ENCODE measurements at regions not wholly inside any gene's neighbourhood (a gene's known extent, or its start where the extent isn't known, plus 50 kb on each side); places are given as distances from the start of the nearest gene placed in this dataset.
"Not testable (repeated sequence)": the region's sequence is repeated elsewhere in the genome, so short reads cannot be mapped to it uniquely, and the experiment has no call there.

GRCh38 chr5:130762031-130762430 lies 403.0 kb downstream of the HINT1 start:
- no peak overlapping the region for H3K27ac ChIP-seq
- no peak for TF ChIP-seq POLR2A (IDR thresholded peaks at IDR 0.05)
- no peaks in the 10 kb centered on the region for H3K4me1 ChIP-seq
- H3K36me3 ChIP-seq = no peaks in the 10 kb centered on the region
- no peaks in the 10 kb centered on the region for H3K9me3 ChIP-seq
- H3K4me3 ChIP-seq = no peak overlapping the region
- no peak for DNase-seq
- no peaks in the 10 kb centered on the region for H3K27me3 ChIP-seq

DNA sequence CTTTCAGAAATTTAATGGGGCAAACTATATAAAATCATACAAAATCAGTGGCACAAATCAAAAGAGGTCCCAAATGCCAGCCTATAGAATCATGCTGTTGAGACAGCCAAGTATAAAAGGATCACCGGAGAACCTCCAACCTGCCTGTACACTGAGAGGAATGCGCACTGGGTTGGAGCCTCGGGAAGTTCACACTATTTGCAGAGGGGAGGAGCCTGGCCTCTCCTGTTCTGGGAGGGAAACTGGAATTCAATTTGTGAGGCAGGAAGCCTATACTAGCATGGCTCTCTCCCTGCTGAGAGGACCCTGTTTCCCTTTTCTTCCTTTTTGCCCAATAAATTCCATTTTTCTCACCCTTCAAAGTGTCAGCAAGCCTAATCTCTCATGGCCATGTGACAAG lies 406.0 kb downstream of the HINT1 start:
- TF ChIP-seq CTCF (IDR thresholded peaks at IDR 0.05) (no peak), POLR2A (IDR thresholded peaks at IDR 0.05) (no peak)
- no peak for DNase-seq

DNA sequence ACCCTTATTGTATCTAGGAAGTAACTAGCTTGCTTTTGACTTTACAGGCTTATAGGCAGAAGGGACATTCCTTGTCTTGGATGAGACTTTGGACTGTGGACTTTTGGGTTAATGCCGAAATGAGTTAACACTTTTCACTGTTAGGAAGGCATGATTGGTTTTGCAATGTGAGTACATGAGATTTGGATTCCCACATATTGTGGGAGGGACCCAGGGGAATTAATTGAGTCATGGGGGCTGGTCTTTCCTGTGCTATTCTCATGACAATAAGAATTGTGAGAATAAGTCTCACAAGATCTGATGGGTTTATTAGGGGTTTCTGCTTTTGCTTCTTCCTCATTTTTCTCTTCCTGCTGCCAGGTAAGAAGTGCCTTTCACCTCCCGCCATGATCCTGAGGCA lies 417.5 kb downstream of the HINT1 start:
- H3K27me3 ChIP-seq = no peaks in the 10 kb centered on the region
- no peak overlapping the region for H3K27ac ChIP-seq
- H3K4me1 ChIP-seq = no peaks in the 10 kb centered on the region
- H3K9me3 ChIP-seq = peaks cover 0 to 3% (median 0%) of the 10 kb centered on the region in 4 donors
- no peak for TF ChIP-seq CTCF (IDR thresholded peaks at IDR 0.05)
- TF ChIP-seq POLR2A (IDR thresholded peaks at IDR 0.05) = no peak
- H3K4me3 ChIP-seq = no peak overlapping the region
- no peak for DNase-seq
- no peaks in the 10 kb centered on the region for H3K36me3 ChIP-seq

More for the DNA sequence above, 406.0 kb downstream of the HINT1 start:
- no peak overlapping the region for H3K27ac ChIP-seq
- H3K27me3 ChIP-seq = no peaks in the 10 kb centered on the region
- H3K9me3 ChIP-seq = no peaks in the 10 kb centered on the region
- no peak overlapping the region for H3K4me3 ChIP-seq
- H3K4me1 ChIP-seq = no peaks in the 10 kb centered on the region
- no peaks in the 10 kb centered on the region for H3K36me3 ChIP-seq

GRCh38 chr5:130746641-130747040 lies 418.4 kb downstream of the HINT1 start:
- not testable (repeated sequence) for H3K4me3 ChIP-seq, H3K9me3 ChIP-seq, H3K27me3 ChIP-seq, H3K36me3 ChIP-seq, H3K27ac ChIP-seq, H3K4me1 ChIP-seq, DNase-seq

DNA sequence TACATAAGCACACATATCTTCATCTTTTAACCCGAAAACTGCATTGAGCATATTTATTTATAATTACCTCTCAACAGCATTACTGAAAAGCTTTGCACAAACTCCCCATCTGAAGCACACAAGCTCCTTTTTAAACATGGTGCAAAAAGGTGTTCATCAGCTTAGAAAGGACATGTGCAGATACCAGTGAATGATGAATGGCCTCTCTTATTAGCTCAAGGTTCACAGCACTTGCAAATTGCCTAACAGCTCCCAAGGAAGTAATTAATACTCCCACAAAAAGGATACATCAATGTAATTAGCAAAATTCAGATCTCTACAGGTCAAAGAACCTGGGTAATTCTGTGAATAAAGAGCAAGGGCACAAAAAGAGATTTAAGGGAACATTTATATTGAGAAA lies 422.0 kb downstream of the HINT1 start:
- no peak overlapping the region for H3K4me3 ChIP-seq
- no peaks in the 10 kb centered on the region for H3K36me3 ChIP-seq
- H3K27me3 ChIP-seq = no peaks in the 10 kb centered on the region
- no peak for DNase-seq
- no peaks in the 10 kb centered on the region for H3K4me1 ChIP-seq
- TF ChIP-seq POLR2A (IDR thresholded peaks at IDR 0.05) (no peak), CTCF (IDR thresholded peaks at IDR 0.05) (no peak)
- no peak overlapping the region for H3K27ac ChIP-seq
- peaks cover 0 to 5% (median 1%) of the 10 kb centered on the region in 4 donors for H3K9me3 ChIP-seq

DNA sequence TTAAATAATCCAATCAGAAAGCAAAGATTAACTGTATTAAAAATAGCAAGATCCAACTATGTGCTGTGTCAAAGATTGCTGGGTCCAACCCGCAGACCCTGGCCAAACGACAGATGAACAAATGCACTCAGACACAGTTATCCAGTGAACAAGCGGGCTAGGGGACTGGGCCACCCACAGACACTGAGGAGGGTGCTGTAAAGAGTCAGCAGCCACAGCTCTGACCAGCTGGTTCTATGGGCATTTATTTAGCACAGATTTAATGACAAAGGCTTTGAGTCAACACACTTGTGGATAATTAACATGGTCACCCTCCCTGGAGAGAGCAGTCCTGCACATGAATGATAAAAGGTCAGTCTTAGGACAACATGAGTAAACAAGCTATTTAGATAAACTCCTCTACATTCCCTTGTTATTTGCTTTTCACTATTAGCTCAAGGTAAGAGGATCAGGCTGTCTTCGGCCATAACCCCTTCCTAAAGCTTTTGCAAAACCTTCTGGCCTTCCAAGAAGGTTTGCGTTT lies 424.9 kb downstream of the HINT1 start:
- TF ChIP-seq POLR2A (IDR thresholded peaks at IDR 0.05) (no peak), CTCF (IDR thresholded peaks at IDR 0.05) (no peak)
- Histone ChIP-seq H3K27me3 (no peaks in the 10 kb centered on the region), H3K4me1 (no peaks in the 10 kb centered on the region), H3K4me3 (no peak overlapping the region), H3K27ac (no peak overlapping the region), H3K36me3 (no peaks in the 10 kb centered on the region), H3K9me3 (peaks cover 0 to 5% (median 0%) of the 10 kb centered on the region in 4 donors)
- DNase-seq = no peak

GRCh38 chr5:130731839-130732238 lies 433.2 kb downstream of the HINT1 start:
- no peaks in the 10 kb centered on the region for H3K4me1 ChIP-seq
- no peak overlapping the region for H3K27ac ChIP-seq
- no peak for TF ChIP-seq POLR2A (IDR thresholded peaks at IDR 0.05)
- TF ChIP-seq CTCF (IDR thresholded peaks at IDR 0.05) = no peak
- no peak for DNase-seq
- H3K36me3 ChIP-seq = no peaks in the 10 kb centered on the region
- H3K27me3 ChIP-seq = no peaks in the 10 kb centered on the region
- H3K9me3 ChIP-seq = no peaks in the 10 kb centered on the region
- no peak overlapping the region for H3K4me3 ChIP-seq
